GM12891 (cell line): ENCODE measurements at regions not wholly inside any gene's neighbourhood (a gene's known extent, or its start where the extent isn't known, plus 50 kb on each side); places are given as distances from the start of the nearest gene placed in this dataset.

Source experiments
- DNase-seq: peaks from one replicate; pipeline ENCODE4 v3.0.0; 2011; ENCODE audit warnings: low spot score; ENCODE audit not compliant: insufficient read length
- FAIRE-seq: peaks from 2 replicates; lab custom pipeline; 2011; peaks lifted over from hg19 to GRCh38; lab: Jason Lieb, UNC
- PAX5 ChIP-seq: IDR thresholded peaks from 2 replicates; pipeline ENCODE4 v1.6.1; 2011; ENCODE audit warnings: low read length, moderate library complexity, mild to moderate bottlenecking; ENCODE audit not compliant: insufficient read depth, severe bottlenecking
- POLR2A ChIP-seq: IDR thresholded peaks from 2 replicates; pipeline ENCODE4 v1.6.1; 2011; ENCODE audit warnings: low read depth, low read length, control low read depth
- POLR2AphosphoS5 ChIP-seq: IDR thresholded peaks from 2 replicates; pipeline ENCODE4 v1.6.1; 2011; ENCODE audit warnings: low read depth, low read length, control low read depth
- POU2F2 ChIP-seq: IDR thresholded peaks from 2 replicates; pipeline ENCODE4 v1.6.1; 2011; ENCODE audit warnings: low read depth, mild to moderate bottlenecking, control low read depth, low read length, moderate library complexity
- SPI1 ChIP-seq: IDR thresholded peaks from 2 replicates; pipeline ENCODE4 v1.6.1; 2011; ENCODE audit warnings: low read depth, low read length, control low read depth
- TAF1 ChIP-seq: IDR thresholded peaks from 2 replicates; pipeline ENCODE4 v1.6.1; 2011; ENCODE audit warnings: low read depth, low read length, control low read depth

DNA sequence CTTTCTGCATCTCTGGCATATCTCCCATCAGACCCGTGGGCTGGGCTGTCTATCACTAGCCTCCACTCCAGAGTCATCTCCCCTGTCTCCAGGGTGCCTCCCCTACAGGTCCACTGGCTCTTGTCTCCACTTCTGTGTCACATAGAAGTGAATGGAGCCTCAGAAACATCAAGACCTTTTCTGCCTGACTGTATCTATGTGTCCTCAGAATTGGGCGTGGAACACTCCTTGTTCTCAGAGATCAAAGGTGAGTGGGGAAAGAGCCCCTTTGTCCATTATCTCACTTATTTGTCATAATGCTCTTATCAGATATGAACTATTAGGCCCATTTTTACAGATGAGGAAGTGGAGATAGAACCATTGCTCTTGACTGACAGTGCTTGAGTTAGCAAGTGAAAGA, 211.0 kb downstream of the CYRIA start:
- no peak for TF ChIP-seq POLR2AphosphoS5
- no peak for TF ChIP-seq SPI1
- no peak for TF ChIP-seq POLR2A
- no peak for TF ChIP-seq TAF1
- TF ChIP-seq POU2F2: no peak
- no peak for TF ChIP-seq PAX5
- FAIRE-seq (no peak), DNase-seq (no peak)

- FAIRE-seq (no peak), DNase-seq (no peak)
- TF ChIP-seq SPI1: no peak
- no peak for TF ChIP-seq POLR2AphosphoS5
Measured at GRCh38 chr2:16452123-16452522, 213.5 kb downstream of the CYRIA start.

DNA sequence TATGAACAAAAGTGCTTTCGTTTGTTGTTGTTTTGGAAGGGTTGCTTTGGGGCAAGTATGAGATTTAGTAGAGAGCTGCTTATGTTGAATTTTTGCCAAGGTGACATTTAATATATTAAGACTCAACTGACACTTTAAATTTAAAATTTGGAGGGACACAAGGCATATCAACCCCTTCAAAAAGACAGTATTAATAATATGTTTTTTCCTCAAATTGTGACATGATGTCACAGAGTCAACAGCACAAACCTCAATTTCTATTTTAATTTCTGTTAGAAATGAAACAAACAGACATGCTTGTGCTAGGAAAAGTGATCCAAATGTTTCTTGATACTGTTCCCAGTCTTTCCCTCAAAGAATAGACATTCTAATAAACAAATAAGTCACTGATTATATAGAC, 218.9 kb downstream of the CYRIA start:
- TF ChIP-seq POLR2AphosphoS5 (no peak), POLR2A (no peak), SPI1 (no peak), POU2F2 (no peak), TAF1 (no peak)
- no peak for FAIRE-seq
- no peak for DNase-seq

DNA sequence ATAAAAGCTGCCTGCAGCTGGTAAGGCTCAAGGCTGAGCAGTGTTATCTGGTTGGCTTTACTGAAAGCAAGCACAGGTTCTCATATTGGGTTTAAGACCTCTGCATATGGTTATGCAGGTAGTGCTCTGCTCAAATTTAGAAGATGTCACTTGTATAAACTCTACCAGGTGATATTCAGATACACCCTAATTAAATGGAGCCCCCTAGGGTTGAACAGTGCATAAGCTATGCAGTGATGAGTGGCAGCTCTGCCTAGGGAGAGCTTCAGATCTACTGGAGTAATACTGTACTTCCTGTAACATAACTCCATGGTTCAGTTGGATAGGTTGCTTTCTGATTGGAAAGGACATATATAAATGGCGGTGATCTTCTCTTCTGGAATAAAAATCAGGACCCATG, 222.7 kb downstream of the CYRIA start:
- FAIRE-seq (no peak), DNase-seq (no peak)
- TF ChIP-seq PAX5: no peak
- no peak for TF ChIP-seq POU2F2
- TF ChIP-seq TAF1: no peak
- TF ChIP-seq SPI1: no peak
- TF ChIP-seq POLR2AphosphoS5: no peak
- no peak for TF ChIP-seq POLR2A

GRCh38 chr2:16441431-16441830, 224.2 kb downstream of the CYRIA start:
- FAIRE-seq: no peak
- DNase-seq: no peak
- TF ChIP-seq TAF1 (no peak), POLR2AphosphoS5 (no peak), PAX5 (no peak), POLR2A (no peak), POU2F2 (no peak), SPI1 (no peak)

DNA sequence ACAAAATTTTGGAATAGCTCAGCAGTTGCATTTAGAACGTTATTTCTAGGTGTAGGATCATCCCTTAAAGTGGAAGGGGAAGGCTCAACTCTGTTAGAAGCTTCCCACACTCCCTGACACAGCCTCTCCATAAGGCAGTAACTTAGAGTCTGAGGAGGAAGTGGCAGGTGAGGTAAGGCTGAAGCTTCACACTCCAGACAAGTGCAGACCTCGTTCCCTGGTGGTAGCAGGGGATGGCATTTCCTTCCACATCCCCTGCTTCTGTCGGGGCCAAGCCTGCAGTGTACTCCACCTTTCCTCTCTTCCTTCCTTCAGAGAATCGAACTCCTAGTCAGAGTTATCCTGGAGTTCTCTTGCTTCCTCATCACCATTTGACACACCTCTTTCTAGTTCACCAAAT, 224.7 kb downstream of the CYRIA start:
- DNase-seq (no peak), FAIRE-seq (no peak)
- TF ChIP-seq POU2F2: no peak
- TF ChIP-seq PAX5: no peak
- no peak for TF ChIP-seq POLR2AphosphoS5
- TF ChIP-seq SPI1: no peak

GRCh38 chr2:16438613-16439321, 226.9 kb downstream of the CYRIA start:
- FAIRE-seq: no peak
- no peak for DNase-seq

DNA sequence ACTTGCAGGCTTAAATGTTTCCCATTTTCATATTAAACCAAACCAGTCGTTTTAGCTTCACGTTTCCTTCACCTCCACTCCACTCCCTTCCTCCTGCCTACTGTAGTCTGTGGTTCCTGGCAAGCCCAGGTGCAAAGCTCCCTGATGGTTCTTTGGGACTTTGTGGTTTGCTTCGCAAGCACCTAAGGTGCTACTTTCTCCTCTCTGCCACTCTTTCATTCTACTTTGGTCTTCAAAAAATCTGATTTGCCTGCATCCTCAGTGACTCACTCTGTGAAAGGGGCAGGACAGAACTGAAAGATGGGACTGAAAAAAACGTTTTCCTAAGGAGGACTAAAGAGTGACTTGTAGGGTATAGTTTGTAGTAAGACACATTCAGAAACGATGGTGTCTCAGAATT, 228.4 kb downstream of the CYRIA start:
- FAIRE-seq (no peak), DNase-seq (no peak)
- no peak for TF ChIP-seq SPI1
- no peak for TF ChIP-seq POU2F2
- TF ChIP-seq PAX5: no peak
- no peak for TF ChIP-seq TAF1
- TF ChIP-seq POLR2AphosphoS5: no peak
- TF ChIP-seq POLR2A: no peak

More at GRCh38 chr2:16438613-16439321, 226.9 kb downstream of the CYRIA start:
- TF ChIP-seq TAF1 (no peak), POU2F2 (no peak), PAX5 (no peak), SPI1 (no peak), POLR2AphosphoS5 (no peak), POLR2A (no peak)

- FAIRE-seq (no peak), DNase-seq (no peak)
- TF ChIP-seq TAF1 (no peak), POLR2AphosphoS5 (no peak), POLR2A (no peak), PAX5 (no peak), SPI1 (no peak), POU2F2 (no peak)
Measured at GRCh38 chr2:16434393-16434792, 231.2 kb downstream of the CYRIA start.

- DNase-seq (no peak), FAIRE-seq (no peak)
- TF ChIP-seq POLR2AphosphoS5 (no peak), PAX5 (no peak), POLR2A (no peak), POU2F2 (no peak), TAF1 (no peak), SPI1 (no peak)
Measured at GRCh38 chr2:16430846-16431245, 234.8 kb downstream of the CYRIA start.

- TF ChIP-seq SPI1 (no peak), POU2F2 (no peak), PAX5 (no peak), TAF1 (no peak), POLR2A (no peak), POLR2AphosphoS5 (no peak)
- FAIRE-seq (no peak), DNase-seq (no peak)
Measured at GRCh38 chr2:16429431-16430145, 236.0 kb downstream of the CYRIA start.
